ENCODE measurements at regions not wholly inside any gene's neighbourhood (a gene's known extent, or its start where the extent isn't known, plus 50 kb on each side); places are given as distances from the start of the nearest gene placed in this dataset.

DNA sequence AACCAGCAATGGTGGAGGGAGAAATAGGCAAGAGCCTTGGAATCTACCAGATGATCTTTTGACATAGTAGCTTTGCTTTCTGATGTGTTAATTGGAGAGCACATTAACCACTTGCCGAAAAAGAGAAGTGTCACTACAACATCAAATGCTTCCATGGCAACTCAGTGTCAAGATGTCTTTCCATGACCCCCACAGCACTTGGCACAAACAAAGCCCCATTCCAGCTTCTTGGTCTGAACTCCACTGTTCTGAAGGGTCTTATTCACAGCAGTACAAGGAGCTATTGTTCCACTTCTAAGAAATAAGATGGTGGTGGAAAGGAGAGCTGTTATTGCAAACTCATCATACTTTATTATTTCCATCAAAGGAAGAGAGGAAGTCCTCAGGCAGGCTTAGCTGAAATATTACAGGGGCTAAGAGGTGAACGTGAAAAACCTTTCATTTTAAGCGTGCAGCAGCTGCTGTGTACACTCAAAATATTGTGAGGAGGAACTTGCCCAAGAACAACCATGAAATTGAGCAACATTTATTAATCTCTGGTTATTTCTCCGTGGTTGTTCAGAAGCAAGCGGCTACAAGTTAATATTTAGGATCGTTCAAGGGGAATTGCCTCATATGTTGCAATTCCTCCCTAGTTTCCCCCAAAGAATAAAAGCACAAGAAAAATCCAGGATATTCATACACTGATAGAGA is 354.8 kb upstream of the CELF2 start:
- TF ChIP-seq POLR2A (IDR thresholded peaks at IDR 0.05; ENCODE audit: low read depth, low read length) (no peak), TAF1 (IDR thresholded peaks at IDR 0.05; ENCODE audit: borderline replicate concordance, low read depth, low read length) (no peak)
